T-helper 1 cell treated with Interleukin-12 subunit alpha and Interleukin-12 subunit beta and Interleukin-4 antibody, amounts not matched to agents 30 μg/mL and 1 μg/mL, for 36 hours (primary cell): ENCODE measurements at regions not wholly inside any gene's neighbourhood (a gene's known extent, or its start where the extent isn't known, plus 50 kb on each side); places are given as distances from the start of the nearest gene placed in this dataset.
"Not testable (repeated sequence)": the region's sequence is repeated elsewhere in the genome, so short reads cannot be mapped to it uniquely, and the experiment has no call there.

Experiments
- H3K27ac Mint-ChIP-seq: one replicate; pipeline ENCODE4 v1.8.0; 2021; ENCODE audit warnings: mild to moderate bottlenecking, mixed read lengths
- H3K27me3 Mint-ChIP-seq: one replicate; pipeline ENCODE4 v1.8.0; 2021; ENCODE audit warnings: low read depth, mixed read lengths
- H3K36me3 Mint-ChIP-seq: one replicate; pipeline ENCODE4 v1.8.0; 2021; ENCODE audit warnings: low read depth, mixed read lengths
- H3K4me1 Mint-ChIP-seq: one replicate; pipeline ENCODE4 v1.8.0; 2021; ENCODE audit warnings: low read depth, mixed read lengths
- H3K4me3 Mint-ChIP-seq: one replicate; pipeline ENCODE4 v1.8.0; 2021; ENCODE audit warnings: mild to moderate bottlenecking, moderate library complexity, mixed read lengths
- H3K9me3 Mint-ChIP-seq: one replicate; pipeline ENCODE4 v1.8.0; 2021; ENCODE audit warnings: mixed read lengths

- not testable (repeated sequence) for H3K9me3 Mint-ChIP-seq, H3K4me1 Mint-ChIP-seq, H3K4me3 Mint-ChIP-seq, H3K27ac Mint-ChIP-seq, H3K36me3 Mint-ChIP-seq
- peaks cover 40% of the 10 kb centered on the region for H3K27me3 Mint-ChIP-seq
These were observed 220.9 kb downstream of the VAPA start for GRCh38 chr18:10134749-10135148.

GRCh38 chr18:10135302-10135926 lies 221.6 kb downstream of the VAPA start:
- no peaks in the 10 kb centered on the region for H3K36me3 Mint-ChIP-seq
- H3K4me1 Mint-ChIP-seq: peaks cover 4% of the 10 kb centered on the region
- H3K27ac Mint-ChIP-seq: no peak overlapping the region
- H3K27me3 Mint-ChIP-seq: peaks cover 33% of the 10 kb centered on the region
- H3K4me3 Mint-ChIP-seq: no peak overlapping the region
- H3K9me3 Mint-ChIP-seq: no peaks in the 10 kb centered on the region

- Mint-ChIP-seq H3K36me3 (no peaks in the 10 kb centered on the region), H3K27me3 (peaks cover 4% of the 10 kb centered on the region), H3K27ac (no peak overlapping the region), H3K9me3 (no peaks in the 10 kb centered on the region), H3K4me3 (no peak overlapping the region), H3K4me1 (peaks cover 4% of the 10 kb centered on the region)
These were observed 224.9 kb downstream of the VAPA start for GRCh38 chr18:10138719-10139118.

- no peak overlapping the region for H3K4me3 Mint-ChIP-seq
- H3K27me3 Mint-ChIP-seq: no peaks in the 10 kb centered on the region
- no peak overlapping the region for H3K27ac Mint-ChIP-seq
- H3K4me1 Mint-ChIP-seq: peaks cover 4% of the 10 kb centered on the region
- H3K9me3 Mint-ChIP-seq: no peaks in the 10 kb centered on the region
- no peaks in the 10 kb centered on the region for H3K36me3 Mint-ChIP-seq
These were observed 226.1 kb downstream of the VAPA start for GRCh38 chr18:10139783-10140410.

GRCh38 chr18:10140461-10141282 lies 226.9 kb downstream of the VAPA start:
- no peak overlapping the region for H3K4me3 Mint-ChIP-seq
- H3K4me1 Mint-ChIP-seq: peaks cover 4% of the 10 kb centered on the region

GRCh38 chr18:10141559-10141958 lies 227.7 kb downstream of the VAPA start:
- Mint-ChIP-seq H3K4me3 (no peak overlapping the region), H3K4me1 (peaks cover 4% of the 10 kb centered on the region), H3K9me3 (no peaks in the 10 kb centered on the region), H3K36me3 (no peaks in the 10 kb centered on the region), H3K27me3 (no peaks in the 10 kb centered on the region), H3K27ac (no peak overlapping the region)

More at GRCh38 chr18:10140461-10141282, 226.9 kb downstream of the VAPA start:
- H3K36me3 Mint-ChIP-seq: no peaks in the 10 kb centered on the region
- no peaks in the 10 kb centered on the region for H3K9me3 Mint-ChIP-seq
- H3K27me3 Mint-ChIP-seq: no peaks in the 10 kb centered on the region
- no peak overlapping the region for H3K27ac Mint-ChIP-seq

GRCh38 chr18:10142056-10142455 lies 228.2 kb downstream of the VAPA start:
- Mint-ChIP-seq H3K9me3 (no peaks in the 10 kb centered on the region), H3K36me3 (no peaks in the 10 kb centered on the region), H3K4me3 (no peak overlapping the region), H3K4me1 (peaks cover 4% of the 10 kb centered on the region), H3K27me3 (no peaks in the 10 kb centered on the region), H3K27ac (no peak overlapping the region)

GRCh38 chr18:10142496-10143160 lies 228.8 kb downstream of the VAPA start:
- Mint-ChIP-seq H3K27ac (no peak overlapping the region), H3K36me3 (no peaks in the 10 kb centered on the region), H3K9me3 (no peaks in the 10 kb centered on the region), H3K27me3 (no peaks in the 10 kb centered on the region), H3K4me3 (no peak overlapping the region), H3K4me1 (peaks cover 4% of the 10 kb centered on the region)

- no peak overlapping the region for H3K4me3 Mint-ChIP-seq
- no peaks in the 10 kb centered on the region for H3K27me3 Mint-ChIP-seq
- no peaks in the 10 kb centered on the region for H3K9me3 Mint-ChIP-seq
- H3K27ac Mint-ChIP-seq: no peak overlapping the region
- H3K4me1 Mint-ChIP-seq: peaks cover 4% of the 10 kb centered on the region
- H3K36me3 Mint-ChIP-seq: no peaks in the 10 kb centered on the region
These were observed 229.8 kb downstream of the VAPA start for GRCh38 chr18:10143596-10143995.

- no peak overlapping the region for H3K27ac Mint-ChIP-seq
- no peaks in the 10 kb centered on the region for H3K27me3 Mint-ChIP-seq
- H3K4me1 Mint-ChIP-seq: no peaks in the 10 kb centered on the region
- H3K9me3 Mint-ChIP-seq: peaks cover 6% of the 10 kb centered on the region
- no peak overlapping the region for H3K4me3 Mint-ChIP-seq
- no peaks in the 10 kb centered on the region for H3K36me3 Mint-ChIP-seq
These were observed 231.7 kb downstream of the VAPA start for GRCh38 chr18:10145546-10145945.

- Mint-ChIP-seq H3K4me1 (no peaks in the 10 kb centered on the region), H3K4me3 (no peak overlapping the region), H3K9me3 (peaks cover 10% of the 10 kb centered on the region), H3K27ac (no peak overlapping the region), H3K36me3 (no peaks in the 10 kb centered on the region), H3K27me3 (no peaks in the 10 kb centered on the region)
These were observed 233.4 kb downstream of the VAPA start for GRCh38 chr18:10147226-10147625.

- H3K27ac Mint-ChIP-seq: no peak overlapping the region
- H3K4me1 Mint-ChIP-seq: no peaks in the 10 kb centered on the region
- no peak overlapping the region for H3K4me3 Mint-ChIP-seq
- H3K9me3 Mint-ChIP-seq: peaks cover 13% of the 10 kb centered on the region
- no peaks in the 10 kb centered on the region for H3K36me3 Mint-ChIP-seq
- H3K27me3 Mint-ChIP-seq: no peaks in the 10 kb centered on the region
These were observed 233.9 kb downstream of the VAPA start for GRCh38 chr18:10147752-10148151.

GRCh38 chr18:10148189-10148929 lies 234.5 kb downstream of the VAPA start:
- H3K36me3 Mint-ChIP-seq: no peaks in the 10 kb centered on the region

More at GRCh38 chr18:10148189-10148929, 234.5 kb downstream of the VAPA start:
- Mint-ChIP-seq H3K27me3 (no peaks in the 10 kb centered on the region), H3K9me3 (peaks cover 13% of the 10 kb centered on the region), H3K4me3 (no peak overlapping the region), H3K27ac (no peak overlapping the region), H3K4me1 (no peaks in the 10 kb centered on the region)
